Neural cell (in vitro differentiated cells): ENCODE measurements at regions not wholly inside any gene's neighbourhood (a gene's known extent, or its start where the extent isn't known, plus 50 kb on each side); places are given as distances from the start of the nearest gene placed in this dataset.
"Not testable (repeated sequence)": the region's sequence is repeated elsewhere in the genome, so short reads cannot be mapped to it uniquely, and the experiment has no call there.

Experiments
- H2AFZ ChIP-seq: fragments of 200-600, 300-800 bp; sonication (generic), shearing (Covaris generic); 2 replicates; pipeline ENCODE4 v1.6.0; 2014; ENCODE audit warnings: low read depth, mild to moderate bottlenecking, antibody characterized with exemption, low read length, moderate library complexity
- H3F3A ChIP-seq: fragments of 200-600 bp; shearing (Covaris generic); 2 replicates; pipeline ENCODE4 v1.6.1; 2016; ENCODE audit warnings: mild to moderate bottlenecking, moderate library complexity, mixed read lengths, antibody characterized with exemption, low read length; ENCODE audit not compliant: insufficient read depth, poor library complexity, severe bottlenecking
- H3K27ac ChIP-seq: fragments of 200-600, 300-800 bp; sonication (generic), shearing (Covaris generic); 2 replicates; pipeline ENCODE4 v1.5.1; 2014; ENCODE audit warnings: mild to moderate bottlenecking, low read length, moderate library complexity
- H3K27me3 ChIP-seq: fragments of 300-800, 200-600 bp; sonication (generic), shearing (Covaris generic); 2 replicates; pipeline ENCODE4 v1.6.0; 2014; ENCODE audit warnings: mild to moderate bottlenecking, low read depth, low read length, moderate library complexity; ENCODE audit not compliant: insufficient read depth
- H3K36me3 ChIP-seq: fragments of 300-800, 200-600 bp; sonication (generic), shearing (Covaris generic); 2 replicates; pipeline ENCODE4 v1.5.1; 2014; ENCODE audit warnings: mild to moderate bottlenecking, antibody characterized with exemption, low read length, moderate library complexity; ENCODE audit not compliant: insufficient read depth
- H3K4me2 ChIP-seq: fragments of 300-800, 200-600 bp; sonication (generic), shearing (Covaris generic); 2 replicates; pipeline ENCODE4 v1.6.0; 2014; ENCODE audit warnings: mild to moderate bottlenecking, low read length
- H3K4me3 ChIP-seq: fragments of 300-800, 200-600 bp; sonication (generic), shearing (Covaris generic); 2 replicates; pipeline ENCODE4 v1.5.1; 2014; ENCODE audit warnings: mild to moderate bottlenecking, low read length, moderate library complexity
- H3K79me2 ChIP-seq: fragments of 200-600 bp; shearing (Covaris generic); replicated peaks from 2 replicates; pipeline ENCODE4 v1.6.0; 2014; ENCODE audit warnings: mild to moderate bottlenecking, low read length, moderate library complexity; ENCODE audit not compliant: insufficient read depth
- H3K9ac ChIP-seq: fragments of 300-800, 200-600 bp; sonication (generic), shearing (Covaris generic); 2 replicates; pipeline ENCODE4 v1.6.1; 2016; ENCODE audit warnings: mild to moderate bottlenecking, low read length, mixed read lengths
- H3K9me2 ChIP-seq: fragments of 200-600 bp; shearing (Covaris generic); 2 replicates; pipeline ENCODE4 v1.6.1; 2016; ENCODE audit warnings: mild to moderate bottlenecking, low read length, mixed read lengths; ENCODE audit not compliant: insufficient read depth
- H3K9me3 ChIP-seq: fragments of 200-600, 300-800 bp; sonication (generic), shearing (Covaris generic); 2 replicates; pipeline ENCODE4 v1.6.1; 2016; ENCODE audit warnings: mild to moderate bottlenecking, mixed run types, low read length, moderate library complexity, mixed read lengths
- H4K20me1 ChIP-seq: fragments of 200-600 bp; shearing (Covaris generic); 2 replicates; pipeline ENCODE4 v1.6.1; 2016; ENCODE audit warnings: mild to moderate bottlenecking, mixed run types; ENCODE audit not compliant: insufficient read depth
- EP300 ChIP-seq: fragments of 450-650 bp; conservative IDR thresholded peaks from 2 replicates; pipeline ENCODE4 v1.6.1; 2014; ENCODE audit warnings: antibody characterized with exemption, mild to moderate bottlenecking, moderate library complexity; ENCODE audit not compliant: poor library complexity, severe bottlenecking
- EZH2 ChIP-seq: fragments of 200-600, 300-800 bp; shearing (Covaris generic), sonication (generic); IDR thresholded peaks from 2 replicates; pipeline ENCODE4 v1.6.1; 2014; ENCODE audit warnings: antibody characterized with exemption, low read length, borderline replicate concordance, mild to moderate bottlenecking; ENCODE audit not compliant: insufficient read depth, poor library complexity, severe bottlenecking
- MXI1 ChIP-seq: fragments of 450-650 bp; conservative IDR thresholded peaks from 2 replicates; pipeline ENCODE4 v1.6.1; 2014; ENCODE audit warnings: antibody characterized with exemption, mild to moderate bottlenecking; ENCODE audit not compliant: poor library complexity, severe bottlenecking
- POLR2AphosphoS5 ChIP-seq: IDR thresholded peaks from 2 replicates; pipeline ENCODE4 v1.6.1; 2012
- RAD21 ChIP-seq: fragments of 450-650 bp; conservative IDR thresholded peaks from 2 replicates; pipeline ENCODE4 v1.6.1; 2014; ENCODE audit warnings: antibody characterized with exemption, mild to moderate bottlenecking, moderate library complexity
- REST ChIP-seq: IDR thresholded peaks from 2 replicates; pipeline ENCODE4 v1.6.1; 2012; ENCODE audit warnings: borderline replicate concordance
- SMC3 ChIP-seq: fragments of 450-650 bp; conservative IDR thresholded peaks from 2 replicates; pipeline ENCODE4 v1.6.1; 2014; ENCODE audit warnings: antibody characterized with exemption, mild to moderate bottlenecking, moderate library complexity; ENCODE audit not compliant: poor library complexity
- TAF1 ChIP-seq: IDR thresholded peaks from 2 replicates; pipeline ENCODE4 v1.6.1; 2012; ENCODE audit warnings: low read depth
- TF ChIP-seq, protein P1 (sequence below): fragments of 450-650 bp; IDR thresholded peaks from 2 replicates; pipeline ENCODE4 v1.5.1; 2014; ENCODE audit warnings: antibody characterized with exemption, mild to moderate bottlenecking, moderate library complexity; ENCODE audit not compliant: poor library complexity, severe bottlenecking

DNA sequence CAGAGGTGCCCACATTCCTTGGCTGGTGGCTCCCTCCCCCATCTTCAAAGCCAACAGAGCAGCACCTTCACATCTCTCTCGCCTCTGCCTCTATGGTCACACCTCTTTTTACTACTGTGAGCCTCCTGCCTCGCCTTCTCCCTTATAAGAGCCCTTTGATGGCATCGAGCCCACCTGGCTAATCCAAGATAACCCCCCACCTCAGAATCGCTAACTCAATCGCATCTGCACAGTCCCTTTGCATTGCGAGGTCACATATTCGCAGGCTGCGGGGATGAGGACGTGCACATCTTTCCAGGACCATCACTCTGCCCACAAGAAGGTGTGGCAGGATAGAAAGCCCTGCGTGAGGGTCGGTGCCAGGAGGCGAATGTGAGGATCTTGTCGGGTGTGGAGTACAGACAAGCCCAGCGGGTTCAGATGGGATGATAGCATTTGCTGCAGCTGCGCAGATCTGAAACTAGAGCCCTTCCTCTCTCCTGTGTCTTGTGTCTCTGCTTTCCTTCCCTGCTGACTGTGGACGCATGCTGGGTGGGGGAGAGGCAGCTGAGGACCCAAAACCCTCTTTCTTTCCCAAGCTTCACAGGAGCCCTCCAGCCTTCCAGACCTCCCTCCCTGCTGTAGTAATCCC is 148.3 kb upstream of the HDAC4 start:
- Histone ChIP-seq H3F3A (no peaks in the 10 kb centered on the region), H3K9me3 (no peaks in the 10 kb centered on the region), H3K36me3 (no peaks in the 10 kb centered on the region), H3K79me2 (no peaks in the 10 kb centered on the region), H3K27ac (no peak overlapping the region), H2AFZ (no peak overlapping the region), H3K9me2 (no peaks in the 10 kb centered on the region), H3K4me3 (no peak overlapping the region), H3K27me3 (no peaks in the 10 kb centered on the region), H4K20me1 (no peaks in the 10 kb centered on the region), H3K4me2 (no peak overlapping the region), H3K9ac (no peak overlapping the region)
- TF ChIP-seq EZH2 (no peak), TAF1 (no peak), RAD21 (no peak), POLR2AphosphoS5 (no peak), SMC3 (no peak), REST (no peak), EP300 (no peak), MXI1 (no peak)
- TF ChIP-seq, protein P1, sequence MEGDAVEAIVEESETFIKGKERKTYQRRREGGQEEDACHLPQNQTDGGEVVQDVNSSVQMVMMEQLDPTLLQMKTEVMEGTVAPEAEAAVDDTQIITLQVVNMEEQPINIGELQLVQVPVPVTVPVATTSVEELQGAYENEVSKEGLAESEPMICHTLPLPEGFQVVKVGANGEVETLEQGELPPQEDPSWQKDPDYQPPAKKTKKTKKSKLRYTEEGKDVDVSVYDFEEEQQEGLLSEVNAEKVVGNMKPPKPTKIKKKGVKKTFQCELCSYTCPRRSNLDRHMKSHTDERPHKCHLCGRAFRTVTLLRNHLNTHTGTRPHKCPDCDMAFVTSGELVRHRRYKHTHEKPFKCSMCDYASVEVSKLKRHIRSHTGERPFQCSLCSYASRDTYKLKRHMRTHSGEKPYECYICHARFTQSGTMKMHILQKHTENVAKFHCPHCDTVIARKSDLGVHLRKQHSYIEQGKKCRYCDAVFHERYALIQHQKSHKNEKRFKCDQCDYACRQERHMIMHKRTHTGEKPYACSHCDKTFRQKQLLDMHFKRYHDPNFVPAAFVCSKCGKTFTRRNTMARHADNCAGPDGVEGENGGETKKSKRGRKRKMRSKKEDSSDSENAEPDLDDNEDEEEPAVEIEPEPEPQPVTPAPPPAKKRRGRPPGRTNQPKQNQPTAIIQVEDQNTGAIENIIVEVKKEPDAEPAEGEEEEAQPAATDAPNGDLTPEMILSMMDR = no peak

- Histone ChIP-seq H2AFZ (no peak overlapping the region), H3K9me3 (no peaks in the 10 kb centered on the region), H3K9me2 (no peaks in the 10 kb centered on the region), H3K4me3 (no peak overlapping the region), H3K27me3 (no peaks in the 10 kb centered on the region), H3K27ac (no peak overlapping the region), H4K20me1 (no peaks in the 10 kb centered on the region), H3K36me3 (no peaks in the 10 kb centered on the region), H3F3A (no peaks in the 10 kb centered on the region), H3K79me2 (no peaks in the 10 kb centered on the region), H3K4me2 (no peak overlapping the region), H3K9ac (no peak overlapping the region)
- TF ChIP-seq, protein P1 = no peak
- TF ChIP-seq RAD21 (no peak), EP300 (no peak), POLR2AphosphoS5 (no peak), TAF1 (no peak), EZH2 (no peak), MXI1 (no peak), REST (no peak)
These were observed 147.6 kb upstream of the HDAC4 start for GRCh38 chr2:239548451-239548871.

GRCh38 chr2:239547140-239547539 is 146.3 kb upstream of the HDAC4 start:
- H3K36me3 ChIP-seq, H3F3A ChIP-seq, H3K4me2 ChIP-seq, H2AFZ ChIP-seq, H3K9ac ChIP-seq, H3K79me2 ChIP-seq, H4K20me1 ChIP-seq, H3K27me3 ChIP-seq, H3K4me3 ChIP-seq, H3K9me2 ChIP-seq, H3K9me3 ChIP-seq, H3K27ac ChIP-seq: not testable (repeated sequence)
